ENCODE measurements at regions not wholly inside any gene's neighbourhood (a gene's known extent, or its start where the extent isn't known, plus 50 kb on each side); places are given as distances from the start of the nearest gene placed in this dataset.

GRCh38 chr13:72544042-72544441, 183.4 kb downstream of the MZT1 start:
- no peak for TF ChIP-seq POLR2AphosphoS5 (IDR thresholded peaks at IDR 0.05; ENCODE audit: low read depth, low read length)
- no peak for TF ChIP-seq POLR2A (IDR thresholded peaks at IDR 0.05; ENCODE audit: low read depth, low read length)
